NCI-H446 (cell line): ENCODE measurements at regions not wholly inside any gene's neighbourhood (a gene's known extent, or its start where the extent isn't known, plus 50 kb on each side); places are given as distances from the start of the nearest gene placed in this dataset.
A peak's percentile ranks its signal among the peaks of the same experiment; 100 is the strongest.

ENCODE experiments used
- DNase-seq, 2 experiments: peaks; one replicate each; lab custom pipeline; 2025; lab: John Stamatoyannopoulos, UW

GRCh38 chr2:45255563-45255962, 246.3 kb upstream of the SIX2 start:
- no peak for DNase-seq

GRCh38 chr2:45254025-45254424, 244.8 kb upstream of the SIX2 start:
- no peak for DNase-seq

GRCh38 chr2:45253151-45253550, 243.9 kb upstream of the SIX2 start:
- DNase-seq, result no peak

- DNase-seq, result no peak
Measured at GRCh38 chr2:45250176-45250575, 240.9 kb upstream of the SIX2 start.

- no peak for DNase-seq
Measured at GRCh38 chr2:45248214-45248613, 239.0 kb upstream of the SIX2 start.

GRCh38 chr2:45244928-45245327, 235.7 kb upstream of the SIX2 start:
- no peak for DNase-seq

- no peak for DNase-seq
Measured at GRCh38 chr2:45242161-45242741, 233.0 kb upstream of the SIX2 start.

- no peak for DNase-seq
Measured at GRCh38 chr2:45241061-45241561, 231.9 kb upstream of the SIX2 start.

- peak in 1 of 2 experiments; percentile 39 for DNase-seq
Measured at GRCh38 chr2:45237850-45238542, 228.7 kb upstream of the SIX2 start.

- DNase-seq, result no peak
Measured at GRCh38 chr2:45237128-45237527, 227.9 kb upstream of the SIX2 start.

- no peak for DNase-seq
Measured at GRCh38 chr2:45236268-45236667, 227.0 kb upstream of the SIX2 start.

GRCh38 chr2:45233301-45233700, 224.0 kb upstream of the SIX2 start:
- DNase-seq, result no peak

- DNase-seq, result no peak
Measured at GRCh38 chr2:45232818-45233217, 223.6 kb upstream of the SIX2 start.

- DNase-seq, result no peak
Measured at GRCh38 chr2:45229411-45229810, 220.2 kb upstream of the SIX2 start.

- DNase-seq, result no peak
Measured at GRCh38 chr2:45227347-45227746, 218.1 kb upstream of the SIX2 start.

- DNase-seq, result no peak
Measured at GRCh38 chr2:45224993-45225380, 215.7 kb upstream of the SIX2 start.

- no peak for DNase-seq
Measured at GRCh38 chr2:45224321-45224992, 215.2 kb upstream of the SIX2 start.

GRCh38 chr2:45223531-45223930, 214.3 kb upstream of the SIX2 start:
- DNase-seq, result no peak

- DNase-seq, result no peak
Measured at GRCh38 chr2:45220227-45220626, 211.0 kb upstream of the SIX2 start.

- DNase-seq, result no peak
Measured at GRCh38 chr2:45218931-45219339, 209.7 kb upstream of the SIX2 start.

- no peak for DNase-seq
Measured at GRCh38 chr2:45218297-45218696, 209.0 kb upstream of the SIX2 start.

GRCh38 chr2:45216118-45216517, 206.9 kb upstream of the SIX2 start:
- no peak for DNase-seq

- DNase-seq, result no peak
Measured at GRCh38 chr2:45214550-45214949, 205.3 kb upstream of the SIX2 start.
